ENCODE measurements at regions not wholly inside any gene's neighbourhood (a gene's known extent, or its start where the extent isn't known, plus 50 kb on each side); places are given as distances from the start of the nearest gene placed in this dataset.

- Histone ChIP-seq H3K36me3 (ENCODE audit: control insufficient read depth in 4 of 4, insufficient read depth in 4 of 4, low read length in 4 of 4) (no peaks in the 10 kb centered on the region), H3K4me3 (no peak overlapping the region), H3K27ac (ENCODE audit: low read depth in 1 of 2, low read length in 1 of 2) (no peak overlapping the region), H3K9me3 (ENCODE audit: control insufficient read depth in 4 of 4, insufficient read depth in 3 of 4, low read length in 3 of 4) (no peaks in the 10 kb centered on the region), H3K27me3 (ENCODE audit: control insufficient read depth in 3 of 3, insufficient read depth in 3 of 3, low read length in 2 of 3) (no peaks in the 10 kb centered on the region), H3K9ac (ENCODE audit: insufficient read depth in 1 of 2, low read length in 2 of 2) (no peak overlapping the region), H3K4me1 (ENCODE audit: control insufficient read depth in 5 of 5, insufficient read depth in 5 of 5, low read length in 5 of 5) (peaks cover 0 to 9% (median 0%) of the 10 kb centered on the region in 5 donors)
- no peak for DNase-seq
- no peak for ATAC-seq (ENCODE audit: insufficient read depth, low FRiP score)
- no peak for TF ChIP-seq CTCF (IDR thresholded peaks at IDR 0.05; ENCODE audit: control extremely low read depth, extremely low read depth)
These were observed 216.8 kb upstream of the RPS23 start for GRCh38 chr5:82494942-82495341.

GRCh38 chr5:82493221-82493620 is 215.1 kb upstream of the RPS23 start:
- H3K4me3 ChIP-seq: no peak overlapping the region
- no peaks in the 10 kb centered on the region for H3K27me3 ChIP-seq (ENCODE audit: control insufficient read depth in 3 of 3, insufficient read depth in 3 of 3, low read length in 2 of 3)
- H3K9ac ChIP-seq (ENCODE audit: insufficient read depth in 1 of 2, low read length in 2 of 2): no peak overlapping the region
- H3K36me3 ChIP-seq (ENCODE audit: control insufficient read depth in 4 of 4, insufficient read depth in 4 of 4, low read length in 4 of 4): no peaks in the 10 kb centered on the region
- peaks cover 0 to 9% (median 0%) of the 10 kb centered on the region in 5 donors for H3K4me1 ChIP-seq (ENCODE audit: control insufficient read depth in 5 of 5, insufficient read depth in 5 of 5, low read length in 5 of 5)
- ATAC-seq (ENCODE audit: insufficient read depth, low FRiP score): no peak
- TF ChIP-seq CTCF (IDR thresholded peaks at IDR 0.05; ENCODE audit: control extremely low read depth, extremely low read depth): no peak
- no peak for DNase-seq
- H3K9me3 ChIP-seq (ENCODE audit: control insufficient read depth in 4 of 4, insufficient read depth in 3 of 4, low read length in 3 of 4): no peaks in the 10 kb centered on the region
- no peak overlapping the region for H3K27ac ChIP-seq (ENCODE audit: low read depth in 1 of 2, low read length in 1 of 2)

- DNase-seq (no peak), ATAC-seq (ENCODE audit: insufficient read depth, low FRiP score) (no peak)
- H3K27ac ChIP-seq (ENCODE audit: low read depth in 1 of 2, low read length in 1 of 2): no peak overlapping the region
- no peaks in the 10 kb centered on the region for H3K27me3 ChIP-seq (ENCODE audit: control insufficient read depth in 3 of 3, insufficient read depth in 3 of 3, low read length in 2 of 3)
- H3K4me3 ChIP-seq: no peak overlapping the region
- no peaks in the 10 kb centered on the region for H3K9me3 ChIP-seq (ENCODE audit: control insufficient read depth in 4 of 4, insufficient read depth in 3 of 4, low read length in 3 of 4)
- no peak overlapping the region for H3K9ac ChIP-seq (ENCODE audit: insufficient read depth in 1 of 2, low read length in 2 of 2)
- 81 to 93% methylated on average over 1 of the region's 1 CpG for WGBS, 2 donors
- H3K36me3 ChIP-seq (ENCODE audit: control insufficient read depth in 4 of 4, insufficient read depth in 4 of 4, low read length in 4 of 4): no peaks in the 10 kb centered on the region
- H3K4me1 ChIP-seq (ENCODE audit: control insufficient read depth in 5 of 5, insufficient read depth in 5 of 5, low read length in 5 of 5): peaks cover 0 to 9% (median 0%) of the 10 kb centered on the region in 5 donors
- TF ChIP-seq CTCF (IDR thresholded peaks at IDR 0.05; ENCODE audit: control extremely low read depth, extremely low read depth): no peak
These were observed 213.2 kb upstream of the RPS23 start for GRCh38 chr5:82491397-82491796.

- Histone ChIP-seq H3K4me3 (no peak overlapping the region), H3K27me3 (ENCODE audit: control insufficient read depth in 3 of 3, insufficient read depth in 3 of 3, low read length in 2 of 3) (no peaks in the 10 kb centered on the region), H3K27ac (ENCODE audit: low read depth in 1 of 2, low read length in 1 of 2) (no peak overlapping the region), H3K36me3 (ENCODE audit: control insufficient read depth in 4 of 4, insufficient read depth in 4 of 4, low read length in 4 of 4) (no peaks in the 10 kb centered on the region), H3K4me1 (ENCODE audit: control insufficient read depth in 5 of 5, insufficient read depth in 5 of 5, low read length in 5 of 5) (peaks cover 0 to 9% (median 0%) of the 10 kb centered on the region in 5 donors), H3K9ac (ENCODE audit: insufficient read depth in 1 of 2, low read length in 2 of 2) (no peak overlapping the region), H3K9me3 (ENCODE audit: control insufficient read depth in 4 of 4, insufficient read depth in 3 of 4, low read length in 3 of 4) (no peaks in the 10 kb centered on the region)
- WGBS, 2 donors: 71 to 82% methylated on average over 1 of the region's 1 CpG
- TF ChIP-seq CTCF (IDR thresholded peaks at IDR 0.05; ENCODE audit: control extremely low read depth, extremely low read depth): no peak
- DNase-seq: no peak
- no peak for ATAC-seq (ENCODE audit: insufficient read depth, low FRiP score)
These were observed 211.5 kb upstream of the RPS23 start for GRCh38 chr5:82489683-82490082.
